WTC11 (cell line): ENCODE measurements at regions not wholly inside any gene's neighbourhood (a gene's known extent, or its start where the extent isn't known, plus 50 kb on each side); places are given as distances from the start of the nearest gene placed in this dataset.

Experiments used
- ATAC-seq: fragments of 200-7000 bp; cut with Tn5 transposase; 2 replicates; pipeline ENCODE4 v1.10.0; 2021; ENCODE audit warnings: mild to moderate bottlenecking, moderate library complexity
- CTCF ChIA-PET: fragments of 300-600 bp; sonication (Branson Sonifier 250); formaldehyde crosslinking; loops from one replicate; lab custom pipeline; 2021; ENCODE audit warnings: antibody characterized with exemption; lab: Charles Lee
- POLR2A ChIA-PET: fragments of 350-600 bp; sonication (Branson Sonifier 250); formaldehyde crosslinking; loops from one replicate; lab custom pipeline; 2021; ENCODE audit warnings: antibody characterized with exemption; lab: Charles Lee
- DNase-seq: peaks from one replicate; pipeline ENCODE4 v3.0.0; 2021; ENCODE audit warnings: low spot score
- H3K27ac Mint-ChIP-seq: 2 replicates; pipeline ENCODE4 v1.8.0; 2021; ENCODE audit warnings: mixed read lengths
- H3K27me3 Mint-ChIP-seq: 2 replicates; pipeline ENCODE4 v1.8.0; 2021; ENCODE audit warnings: low read depth, mild to moderate bottlenecking, moderate library complexity, mixed read lengths
- H3K36me3 Mint-ChIP-seq: 2 replicates; pipeline ENCODE4 v1.8.0; 2021; ENCODE audit warnings: mixed read lengths
- H3K4me1 Mint-ChIP-seq: 2 replicates; pipeline ENCODE4 v1.8.0; 2022; ENCODE audit warnings: mixed read lengths
- H3K4me3 Mint-ChIP-seq: 2 replicates; pipeline ENCODE4 v1.8.0; 2021; ENCODE audit warnings: mild to moderate bottlenecking, moderate library complexity, mixed read lengths
- H3K9me3 Mint-ChIP-seq: 2 replicates; pipeline ENCODE4 v1.8.0; 2021; ENCODE audit warnings: mixed read lengths
- CTCF ChIP-seq: fragments of 200-600 bp; IDR thresholded peaks from 2 replicates; pipeline ENCODE4 v1.8.0; 2022; ENCODE audit warnings: antibody characterized with exemption
- IRF2 ChIP-seq: sonication (generic); formaldehyde crosslinking; IDR thresholded peaks from 2 replicates; pipeline ENCODE4 v1.8.0; 2022; ENCODE audit warnings: low read depth, missing genetic modification reagents, borderline replicate concordance

DNA sequence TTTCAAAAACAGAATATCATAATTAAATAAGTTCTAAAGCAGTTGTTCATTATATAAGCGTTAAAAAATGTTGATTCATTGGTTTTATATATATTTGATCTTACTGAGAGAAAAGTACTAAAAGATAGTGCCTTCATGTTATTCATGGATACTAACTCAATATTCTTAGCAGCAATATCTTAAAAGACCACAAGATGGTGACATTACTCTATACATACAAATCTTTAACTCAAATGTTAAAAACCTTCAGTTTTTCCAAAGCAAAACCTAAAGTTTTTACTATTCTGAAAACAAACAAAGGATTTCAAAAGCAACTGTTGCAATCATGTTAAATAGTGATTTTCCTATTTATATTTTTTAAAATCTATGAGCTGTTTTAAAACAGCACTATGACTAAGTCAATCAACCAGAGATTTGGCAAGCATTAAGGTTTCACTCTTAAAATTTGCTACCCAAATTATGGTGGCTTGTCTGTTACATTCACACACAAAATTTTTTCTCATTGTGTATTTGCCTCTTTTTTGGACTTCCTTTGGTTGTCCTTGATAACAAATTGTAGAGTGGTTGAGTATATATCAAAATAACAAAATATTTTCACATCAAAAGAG is 50.1 kb upstream of the RERGL start:
- no peak overlapping the region for H3K27ac Mint-ChIP-seq
- H3K27me3 Mint-ChIP-seq: no peaks in the 10 kb centered on the region
- H3K36me3 Mint-ChIP-seq: no peaks in the 10 kb centered on the region
- TF ChIP-seq CTCF: peak; percentile 50
- TF ChIP-seq IRF2 (CRISPR knock-in tag): no peak
- ChIA-PET POLR2A (no interaction called here), CTCF (interaction anchor here (3.1 kb wide), 1 partner anchor 85 kb away, joined by 16 read pairs; no protein-coding TSS in a partner anchor)
- ATAC-seq (no peak), DNase-seq (no peak)
- H3K4me3 Mint-ChIP-seq: no peak overlapping the region
- H3K4me1 Mint-ChIP-seq: peaks cover 6% of the 10 kb centered on the region
- no peaks in the 10 kb centered on the region for H3K9me3 Mint-ChIP-seq
